Endothelial cell of umbilical vein (primary cell): ENCODE measurements at regions not wholly inside any gene's neighbourhood (a gene's known extent, or its start where the extent isn't known, plus 50 kb on each side); places are given as distances from the start of the nearest gene placed in this dataset.

Source experiments
- BruUV-seq: library from RNA; stranded (reverse); fragments of 400-500 nt; replicated peaks from 2 replicates; lab custom pipeline; 2021; lab: Mats Ljungman, UMichigan
- CTCF ChIA-PET: fragments of 300-600, 350-600 bp; sonication (Branson Sonifier 250); formaldehyde crosslinking; loops from one replicate; lab custom pipeline; 2021; ENCODE audit warnings: antibody characterized with exemption, inconsistent platforms; lab: Charles Lee
- POLR2A ChIA-PET: fragments of 300-600, 350-600 bp; sonication (Branson Sonifier 250); formaldehyde crosslinking; loops from one replicate; lab custom pipeline; 2021; ENCODE audit warnings: antibody characterized with exemption, inconsistent platforms; lab: Charles Lee
- DNase-seq: peaks from one replicate; pipeline ENCODE4 v3.0.0-alpha.2; 2011; ENCODE audit warnings: low read depth, low spot score
- FAIRE-seq: peaks from 2 replicates; lab custom pipeline; 2011; peaks lifted over from hg19 to GRCh38; lab: Jason Lieb, UNC
- H2AFZ ChIP-seq: 2 replicates; pipeline ENCODE4 v1.6.0; 2012; ENCODE audit warnings: low read depth, low read length, control low read depth, inconsistent platforms
- H3K27ac ChIP-seq: 2 replicates; pipeline ENCODE4 v1.5.1; 2011; ENCODE audit warnings: low read depth, mild to moderate bottlenecking, control low read depth, low read length, moderate library complexity; ENCODE audit not compliant: insufficient read depth
- H3K27me3 ChIP-seq, 2 experiments: 2 replicates each; pipeline versions ENCODE4 v1.6.0 to v1.6.1; 2011; ENCODE audit warnings: low read length in 2 of 2, mixed read lengths in 1 of 2; ENCODE audit not compliant: control insufficient read depth in 2 of 2, insufficient read depth in 2 of 2
- H3K36me3 ChIP-seq, 2 experiments: 2 replicates in 1 of 2; 3 replicates in 1 of 2; pipeline ENCODE4 v1.5.1; 2011; ENCODE audit warnings: low read length in 2 of 2, mild to moderate bottlenecking in 1 of 2, moderate library complexity in 1 of 2; ENCODE audit not compliant: control insufficient read depth in 2 of 2, insufficient read depth in 2 of 2; ENCODE audit errors: extremely low read depth in 1 of 2
- H3K4me1 ChIP-seq: 3 replicates; pipeline ENCODE4 v1.5.1; 2011; ENCODE audit warnings: mild to moderate bottlenecking, low read length; ENCODE audit not compliant: control insufficient read depth, insufficient read depth; ENCODE audit errors: extremely low read depth
- H3K4me2 ChIP-seq: 2 replicates; pipeline ENCODE4 v1.6.1; 2011; ENCODE audit warnings: low read length, control low read depth, mixed read lengths; ENCODE audit not compliant: insufficient read depth
- H3K4me3 ChIP-seq, 3 experiments: fragments of 200-600 bp in 1 of 3; sonication (generic), shearing (Covaris generic) in 1 of 3; replicated peaks in 1 of 3; 2 replicates each; pipeline ENCODE4 v1.5.1; 2011 to 2016; ENCODE audit warnings: control low read depth in 3 of 3, low read length in 3 of 3, mild to moderate bottlenecking in 2 of 3, inconsistent platforms in 1 of 3, low read depth in 1 of 3, moderate library complexity in 1 of 3; ENCODE audit not compliant: insufficient read depth in 1 of 3
- H3K79me2 ChIP-seq: 2 replicates; pipeline ENCODE4 v1.6.0; 2012; ENCODE audit warnings: low read length, inconsistent platforms; ENCODE audit not compliant: control insufficient read depth, insufficient read depth
- H3K9ac ChIP-seq: replicated peaks from 2 replicates; pipeline ENCODE3; 2011; ENCODE audit warnings: low read length, control low read depth; ENCODE audit not compliant: insufficient read depth; ENCODE audit errors: extremely low read depth
- H3K9me1 ChIP-seq: replicated peaks from 3 replicates; pipeline ENCODE4 v1.6.0; 2011; ENCODE audit warnings: mild to moderate bottlenecking, low read length; ENCODE audit not compliant: control insufficient read depth, insufficient read depth; ENCODE audit errors: extremely low read depth
- H3K9me3 ChIP-seq: replicated peaks from 2 replicates; pipeline ENCODE4 v1.5.1; 2012; ENCODE audit warnings: low read length, inconsistent platforms; ENCODE audit not compliant: control insufficient read depth, insufficient read depth
- H4K20me1 ChIP-seq: replicated peaks from 2 replicates; pipeline ENCODE3; 2011; ENCODE audit warnings: mild to moderate bottlenecking, low read length; ENCODE audit not compliant: control insufficient read depth, insufficient read depth; ENCODE audit errors: extremely low read depth
- EZH2 ChIP-seq: IDR thresholded peaks from 2 replicates; pipeline ENCODE4 v1.6.1; 2012; ENCODE audit warnings: borderline replicate concordance, low read depth, mild to moderate bottlenecking, moderate library complexity, low read length, inconsistent platforms; ENCODE audit not compliant: severe bottlenecking
- FOS ChIP-seq: IDR thresholded peaks from 2 replicates; pipeline ENCODE4 v1.6.1; 2011; ENCODE audit warnings: mild to moderate bottlenecking, low read length, moderate library complexity, borderline replicate concordance; ENCODE audit not compliant: insufficient read depth
- GATA2 ChIP-seq: IDR thresholded peaks from 2 replicates; pipeline ENCODE4 v1.7.0; 2011; ENCODE audit warnings: low read depth, mild to moderate bottlenecking, moderate library complexity, mixed read lengths, low read length; ENCODE audit not compliant: insufficient read length, insufficient read depth
- JUN ChIP-seq: IDR thresholded peaks from 2 replicates; pipeline ENCODE4 v1.6.1; 2011; ENCODE audit warnings: borderline replicate concordance, low read depth; ENCODE audit not compliant: insufficient read length, insufficient read depth
- MYC ChIP-seq: IDR thresholded peaks from one replicate; pipeline ENCODE4 v1.6.1; 2011; ENCODE audit warnings: mild to moderate bottlenecking, low read depth, low read length
- POLR2A ChIP-seq: IDR thresholded peaks from 2 replicates; pipeline ENCODE4 v1.6.1; 2012; ENCODE audit warnings: low read depth, mild to moderate bottlenecking, control low read depth, low read length
- POLR2AphosphoS5 ChIP-seq: IDR thresholded peaks from 2 replicates; pipeline ENCODE4 v1.6.1; 2012; ENCODE audit warnings: low read depth, mild to moderate bottlenecking, control low read depth, low read length, moderate library complexity; ENCODE audit not compliant: insufficient read depth
- dilution Hi-C: fragments of 300-500 bp; cut with MboI; formaldehyde crosslinking; loops from one replicate; pipeline ENCODE4 v1.15.0; 2019; ENCODE audit warnings: low sequenced_read_pairs; ENCODE audit not compliant: extremely low pct_ligation_motif_present
- intact Hi-C: fragments of 100-400 bp; cut with micrococcal nuclease; formaldehyde crosslinking; loops from one replicate; pipeline ENCODE4 v1.10.0; 2022
- TF ChIP-seq, protein P1 (sequence below), 2 donors: IDR thresholded peaks; 1 replicate in 1 of 2; 2 replicates in 1 of 2; pipeline ENCODE4 v1.5.1; 2011; ENCODE audit warnings: low read length in 2 of 2, mild to moderate bottlenecking in 2 of 2, moderate library complexity in 2 of 2, control low read depth in 1 of 2, inconsistent platforms in 1 of 2, low read depth in 1 of 2; ENCODE audit not compliant: insufficient read depth in 1 of 2; ENCODE audit errors: extremely low read depth in 1 of 2
- TF ChIP-seq, protein P2 (sequence below): IDR thresholded peaks from 2 replicates; pipeline ENCODE4 v1.6.1; 2011; ENCODE audit not compliant: insufficient read depth, insufficient read length

DNA sequence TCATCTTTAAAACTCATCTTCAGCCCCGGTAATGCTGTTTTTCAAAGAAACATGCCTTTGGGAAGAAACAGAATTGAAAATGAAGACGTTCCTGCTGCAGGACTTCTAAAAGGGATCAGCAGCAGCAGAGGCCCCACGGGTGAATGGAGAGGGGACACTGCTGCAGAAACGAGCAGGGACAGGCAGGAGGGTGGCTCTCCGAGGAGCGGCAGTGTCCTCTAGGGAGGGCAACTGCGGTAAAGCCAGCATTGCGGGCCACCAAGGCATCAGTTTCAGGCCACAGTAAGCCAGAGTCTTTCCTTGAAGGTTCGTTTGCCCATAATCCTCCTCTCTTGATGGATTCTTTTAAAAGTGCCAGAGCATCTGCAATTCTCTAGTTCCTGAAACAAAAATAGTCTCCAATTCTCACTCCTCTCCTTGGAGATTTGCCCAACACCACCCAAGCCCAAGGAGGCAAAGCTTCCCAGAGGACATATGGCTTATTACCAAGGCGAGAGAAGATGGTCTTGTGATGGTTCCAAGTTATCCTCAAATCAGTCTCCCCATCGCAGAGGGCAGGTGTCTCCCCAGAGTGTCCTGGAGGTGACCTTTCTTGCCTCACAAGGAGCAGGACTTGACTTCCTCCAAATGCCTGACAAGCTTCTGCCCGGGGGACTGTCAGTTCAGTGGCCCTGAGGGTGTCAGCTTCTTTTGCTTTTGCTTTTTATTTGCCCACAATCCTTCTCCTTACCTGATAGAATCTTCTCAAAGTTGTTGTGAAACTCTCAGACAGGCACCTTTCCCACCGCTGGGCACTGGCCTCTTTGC lies 341.1 kb upstream of the B3GAT1 start:
- Histone ChIP-seq H3K27ac (no peak overlapping the region), H3K9ac (no peak overlapping the region), H3K4me2 (no peak overlapping the region), H3K4me1 (no peaks in the 10 kb centered on the region), H4K20me1 (no peaks in the 10 kb centered on the region), H3K36me3 (no peaks in the 10 kb centered on the region), H3K9me3 (no peaks in the 10 kb centered on the region), H3K27me3 (no peaks in the 10 kb centered on the region), H3K9me1 (no peaks in the 10 kb centered on the region), H3K4me3 (no peak overlapping the region), H3K79me2 (no peaks in the 10 kb centered on the region), H2AFZ (no peak overlapping the region)
- ChIA-PET POLR2A (no interaction called here), CTCF (no interaction called here)
- intact Hi-C loops (no loop called here), dilution Hi-C loops (no loop called here)
- BruUV-seq, result no TSS peak
- no peak for TF ChIP-seq FOS
- no peak for TF ChIP-seq POLR2AphosphoS5
- FAIRE-seq, result no peak
- no peak for DNase-seq

DNA sequence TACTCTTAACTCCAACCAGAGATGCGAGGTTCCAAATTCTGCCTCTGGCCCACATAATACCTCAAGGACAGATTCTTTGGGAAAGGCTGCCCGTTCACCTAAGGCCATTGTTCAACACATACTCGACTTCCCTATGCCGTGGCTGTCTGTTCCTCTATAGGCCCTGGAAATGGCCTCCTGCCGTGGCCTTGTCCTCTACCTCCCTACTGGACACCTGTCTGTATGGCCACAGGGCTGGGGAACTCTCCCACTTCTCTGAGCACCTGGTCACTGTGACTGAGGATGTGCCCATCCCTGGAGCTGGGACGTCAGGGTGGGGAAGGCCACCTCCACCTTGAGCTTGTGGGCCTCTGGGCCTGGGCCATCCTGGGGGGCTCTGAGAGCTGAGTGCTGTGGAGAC lies 340.5 kb upstream of the B3GAT1 start:
- FAIRE-seq, result no peak
- intact Hi-C loops, result no loop called here

More for the DNA sequence above, 340.5 kb upstream of the B3GAT1 start:
- dilution Hi-C loops, result no loop called here
- H4K20me1 ChIP-seq, result no peaks in the 10 kb centered on the region
- CTCF ChIA-PET, result no interaction called here
- H3K9ac ChIP-seq, result no peak overlapping the region
- no peak overlapping the region for H3K27ac ChIP-seq
- H3K4me1 ChIP-seq, result no peaks in the 10 kb centered on the region
- no peak overlapping the region for H2AFZ ChIP-seq
- POLR2A ChIA-PET, result no interaction called here
- H3K9me3 ChIP-seq, result no peaks in the 10 kb centered on the region
- BruUV-seq, result no TSS peak
- H3K9me1 ChIP-seq, result no peaks in the 10 kb centered on the region
- TF ChIP-seq MYC (no peak), POLR2A (no peak), POLR2AphosphoS5 (no peak), GATA2 (no peak), FOS (no peak), EZH2 (no peak), JUN (no peak)
- TF ChIP-seq, protein P1, sequence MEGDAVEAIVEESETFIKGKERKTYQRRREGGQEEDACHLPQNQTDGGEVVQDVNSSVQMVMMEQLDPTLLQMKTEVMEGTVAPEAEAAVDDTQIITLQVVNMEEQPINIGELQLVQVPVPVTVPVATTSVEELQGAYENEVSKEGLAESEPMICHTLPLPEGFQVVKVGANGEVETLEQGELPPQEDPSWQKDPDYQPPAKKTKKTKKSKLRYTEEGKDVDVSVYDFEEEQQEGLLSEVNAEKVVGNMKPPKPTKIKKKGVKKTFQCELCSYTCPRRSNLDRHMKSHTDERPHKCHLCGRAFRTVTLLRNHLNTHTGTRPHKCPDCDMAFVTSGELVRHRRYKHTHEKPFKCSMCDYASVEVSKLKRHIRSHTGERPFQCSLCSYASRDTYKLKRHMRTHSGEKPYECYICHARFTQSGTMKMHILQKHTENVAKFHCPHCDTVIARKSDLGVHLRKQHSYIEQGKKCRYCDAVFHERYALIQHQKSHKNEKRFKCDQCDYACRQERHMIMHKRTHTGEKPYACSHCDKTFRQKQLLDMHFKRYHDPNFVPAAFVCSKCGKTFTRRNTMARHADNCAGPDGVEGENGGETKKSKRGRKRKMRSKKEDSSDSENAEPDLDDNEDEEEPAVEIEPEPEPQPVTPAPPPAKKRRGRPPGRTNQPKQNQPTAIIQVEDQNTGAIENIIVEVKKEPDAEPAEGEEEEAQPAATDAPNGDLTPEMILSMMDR (IDR thresholded peaks at IDR 0.05; ENCODE audit: extremely low read depth in 1 of 2, insufficient read depth in 1 of 2, low read depth in 1 of 2, low read length in 2 of 2), result no peak
- TF ChIP-seq, protein P2, sequence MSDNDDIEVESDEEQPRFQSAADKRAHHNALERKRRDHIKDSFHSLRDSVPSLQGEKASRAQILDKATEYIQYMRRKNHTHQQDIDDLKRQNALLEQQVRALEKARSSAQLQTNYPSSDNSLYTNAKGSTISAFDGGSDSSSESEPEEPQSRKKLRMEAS, result no peak
- no peak for DNase-seq
- H3K4me2 ChIP-seq, result no peak overlapping the region
- H3K79me2 ChIP-seq, result no peaks in the 10 kb centered on the region
- H3K27me3 ChIP-seq, result no peaks in the 10 kb centered on the region
- no peaks in the 10 kb centered on the region for H3K36me3 ChIP-seq
- H3K4me3 ChIP-seq, result no peak overlapping the region
